WTC11 (cell line): ENCODE measurements at regions not wholly inside any gene's neighbourhood (a gene's known extent, or its start where the extent isn't known, plus 50 kb on each side); places are given as distances from the start of the nearest gene placed in this dataset.

ENCODE experiments used
- ATAC-seq: fragments of 200-7000 bp; cut with Tn5 transposase; 2 replicates; pipeline ENCODE4 v1.10.0; 2021; ENCODE audit warnings: mild to moderate bottlenecking, moderate library complexity
- CTCF ChIA-PET: fragments of 300-600 bp; sonication (Branson Sonifier 250); formaldehyde crosslinking; loops from one replicate; lab custom pipeline; 2021; ENCODE audit warnings: antibody characterized with exemption; lab: Charles Lee
- POLR2A ChIA-PET: fragments of 350-600 bp; sonication (Branson Sonifier 250); formaldehyde crosslinking; loops from one replicate; lab custom pipeline; 2021; ENCODE audit warnings: antibody characterized with exemption; lab: Charles Lee
- DNase-seq: peaks from one replicate; pipeline ENCODE4 v3.0.0; 2021; ENCODE audit warnings: low spot score
- H3K27ac Mint-ChIP-seq: 2 replicates; pipeline ENCODE4 v1.8.0; 2021; ENCODE audit warnings: mixed read lengths
- H3K27me3 Mint-ChIP-seq: 2 replicates; pipeline ENCODE4 v1.8.0; 2021; ENCODE audit warnings: low read depth, mild to moderate bottlenecking, moderate library complexity, mixed read lengths
- H3K36me3 Mint-ChIP-seq: 2 replicates; pipeline ENCODE4 v1.8.0; 2021; ENCODE audit warnings: mixed read lengths
- H3K4me1 Mint-ChIP-seq: 2 replicates; pipeline ENCODE4 v1.8.0; 2022; ENCODE audit warnings: mixed read lengths
- H3K4me3 Mint-ChIP-seq: 2 replicates; pipeline ENCODE4 v1.8.0; 2021; ENCODE audit warnings: mild to moderate bottlenecking, moderate library complexity, mixed read lengths
- H3K9me3 Mint-ChIP-seq: 2 replicates; pipeline ENCODE4 v1.8.0; 2021; ENCODE audit warnings: mixed read lengths
- AFF4 ChIP-seq: sonication (generic); formaldehyde crosslinking; IDR thresholded peaks from 2 replicates; pipeline ENCODE4 v1.8.1; 2023; ENCODE audit warnings: mild to moderate bottlenecking, missing genetic modification reagents, borderline replicate concordance
- GABPB1 ChIP-seq: sonication (generic); formaldehyde crosslinking; IDR thresholded peaks from 2 replicates; pipeline ENCODE4 v1.8.1; 2023; ENCODE audit warnings: mild to moderate bottlenecking, missing genetic modification reagents
- NFATC4 ChIP-seq: fragments of 250-450 bp; sonication (Bioruptor Pico); IDR thresholded peaks from 2 replicates; pipeline ENCODE4 v1.9.0; 2021; ENCODE audit warnings: mild to moderate bottlenecking
- NFE2L1 ChIP-seq: sonication (generic); formaldehyde crosslinking; IDR thresholded peaks from 2 replicates; pipeline ENCODE4 v1.8.1; 2023; ENCODE audit warnings: missing genetic modification reagents
- NR3C1 ChIP-seq: sonication (generic); formaldehyde crosslinking; conservative IDR thresholded peaks from 2 replicates; pipeline ENCODE4 v1.8.1; 2023; ENCODE audit warnings: low read depth, mild to moderate bottlenecking, missing genetic modification reagents
- SOX15 ChIP-seq: fragments of 250-450 bp; sonication (Bioruptor Pico); IDR thresholded peaks from 2 replicates; pipeline ENCODE4 v1.9.0; 2021; ENCODE audit warnings: mild to moderate bottlenecking
- TEAD1 ChIP-seq: sonication (generic); formaldehyde crosslinking; IDR thresholded peaks from 2 replicates; pipeline ENCODE4 v1.8.0; 2022; ENCODE audit warnings: mild to moderate bottlenecking, missing genetic modification reagents
- ZNF232 ChIP-seq: sonication (generic); formaldehyde crosslinking; IDR thresholded peaks from 2 replicates; pipeline ENCODE4 v1.8.0; 2022; ENCODE audit warnings: mild to moderate bottlenecking, missing genetic modification reagents
- ZNF317 ChIP-seq: sonication (generic); formaldehyde crosslinking; IDR thresholded peaks from 2 replicates; pipeline ENCODE4 v1.8.1; 2023; ENCODE audit warnings: low read depth, mild to moderate bottlenecking, moderate library complexity, missing genetic modification reagents, borderline replicate concordance
- TF ChIP-seq, protein P1 (sequence below): sonication (generic); formaldehyde crosslinking; IDR thresholded peaks from 2 replicates; pipeline ENCODE4 v1.8.0; 2022; ENCODE audit warnings: mild to moderate bottlenecking, missing genetic modification reagents
- TF ChIP-seq, protein P2 (sequence below): sonication (generic); formaldehyde crosslinking; IDR thresholded peaks from 2 replicates; pipeline ENCODE4 v1.8.1; 2022; ENCODE audit warnings: low read depth, missing genetic modification reagents, borderline replicate concordance
- TF ChIP-seq, protein P3 (sequence below): sonication (generic); formaldehyde crosslinking; IDR thresholded peaks from 2 replicates; pipeline ENCODE4 v1.8.0; 2023; ENCODE audit warnings: mild to moderate bottlenecking, missing genetic modification reagents
- TF ChIP-seq, protein P4 (sequence below): sonication (generic); formaldehyde crosslinking; IDR thresholded peaks from 2 replicates; pipeline ENCODE4 v1.8.1; 2023; ENCODE audit warnings: mild to moderate bottlenecking, missing genetic modification reagents

GRCh38 chr1:36735939-36736730, 253.4 kb upstream of the CSF3R start:
- Mint-ChIP-seq H3K27me3 (peaks cover 4% of the 10 kb centered on the region), H3K4me1 (peaks cover 36% of the 10 kb centered on the region), H3K9me3 (peaks cover 8% of the 10 kb centered on the region), H3K36me3 (peaks cover 3% of the 10 kb centered on the region), H3K4me3 (no peak overlapping the region), H3K27ac (no peak overlapping the region)
- ATAC-seq (no peak), DNase-seq (no peak)
- TF ChIP-seq GABPB1 (CRISPR knock-in tag) = no peak
- TF ChIP-seq, protein P1, sequence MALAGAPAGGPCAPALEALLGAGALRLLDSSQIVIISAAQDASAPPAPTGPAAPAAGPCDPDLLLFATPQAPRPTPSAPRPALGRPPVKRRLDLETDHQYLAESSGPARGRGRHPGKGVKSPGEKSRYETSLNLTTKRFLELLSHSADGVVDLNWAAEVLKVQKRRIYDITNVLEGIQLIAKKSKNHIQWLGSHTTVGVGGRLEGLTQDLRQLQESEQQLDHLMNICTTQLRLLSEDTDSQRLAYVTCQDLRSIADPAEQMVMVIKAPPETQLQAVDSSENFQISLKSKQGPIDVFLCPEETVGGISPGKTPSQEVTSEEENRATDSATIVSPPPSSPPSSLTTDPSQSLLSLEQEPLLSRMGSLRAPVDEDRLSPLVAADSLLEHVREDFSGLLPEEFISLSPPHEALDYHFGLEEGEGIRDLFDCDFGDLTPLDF = no peak
- TF ChIP-seq, protein P2, sequence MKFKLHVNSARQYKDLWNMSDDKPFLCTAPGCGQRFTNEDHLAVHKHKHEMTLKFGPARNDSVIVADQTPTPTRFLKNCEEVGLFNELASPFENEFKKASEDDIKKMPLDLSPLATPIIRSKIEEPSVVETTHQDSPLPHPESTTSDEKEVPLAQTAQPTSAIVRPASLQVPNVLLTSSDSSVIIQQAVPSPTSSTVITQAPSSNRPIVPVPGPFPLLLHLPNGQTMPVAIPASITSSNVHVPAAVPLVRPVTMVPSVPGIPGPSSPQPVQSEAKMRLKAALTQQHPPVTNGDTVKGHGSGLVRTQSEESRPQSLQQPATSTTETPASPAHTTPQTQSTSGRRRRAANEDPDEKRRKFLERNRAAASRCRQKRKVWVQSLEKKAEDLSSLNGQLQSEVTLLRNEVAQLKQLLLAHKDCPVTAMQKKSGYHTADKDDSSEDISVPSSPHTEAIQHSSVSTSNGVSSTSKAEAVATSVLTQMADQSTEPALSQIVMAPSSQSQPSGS (CRISPR knock-in tag) = no peak
- TF ChIP-seq ZNF317 (CRISPR knock-in tag) = no peak
- TF ChIP-seq TEAD1 (CRISPR knock-in tag) = no peak
- no peak for TF ChIP-seq AFF4 (CRISPR knock-in tag)
- TF ChIP-seq, protein P3, sequence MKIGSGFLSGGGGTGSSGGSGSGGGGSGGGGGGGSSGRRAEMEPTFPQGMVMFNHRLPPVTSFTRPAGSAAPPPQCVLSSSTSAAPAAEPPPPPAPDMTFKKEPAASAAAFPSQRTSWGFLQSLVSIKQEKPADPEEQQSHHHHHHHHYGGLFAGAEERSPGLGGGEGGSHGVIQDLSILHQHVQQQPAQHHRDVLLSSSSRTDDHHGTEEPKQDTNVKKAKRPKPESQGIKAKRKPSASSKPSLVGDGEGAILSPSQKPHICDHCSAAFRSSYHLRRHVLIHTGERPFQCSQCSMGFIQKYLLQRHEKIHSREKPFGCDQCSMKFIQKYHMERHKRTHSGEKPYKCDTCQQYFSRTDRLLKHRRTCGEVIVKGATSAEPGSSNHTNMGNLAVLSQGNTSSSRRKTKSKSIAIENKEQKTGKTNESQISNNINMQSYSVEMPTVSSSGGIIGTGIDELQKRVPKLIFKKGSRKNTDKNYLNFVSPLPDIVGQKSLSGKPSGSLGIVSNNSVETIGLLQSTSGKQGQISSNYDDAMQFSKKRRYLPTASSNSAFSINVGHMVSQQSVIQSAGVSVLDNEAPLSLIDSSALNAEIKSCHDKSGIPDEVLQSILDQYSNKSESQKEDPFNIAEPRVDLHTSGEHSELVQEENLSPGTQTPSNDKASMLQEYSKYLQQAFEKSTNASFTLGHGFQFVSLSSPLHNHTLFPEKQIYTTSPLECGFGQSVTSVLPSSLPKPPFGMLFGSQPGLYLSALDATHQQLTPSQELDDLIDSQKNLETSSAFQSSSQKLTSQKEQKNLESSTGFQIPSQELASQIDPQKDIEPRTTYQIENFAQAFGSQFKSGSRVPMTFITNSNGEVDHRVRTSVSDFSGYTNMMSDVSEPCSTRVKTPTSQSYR = no peak
- TF ChIP-seq NR3C1 (CRISPR knock-in tag) = no peak
- TF ChIP-seq, protein P4, sequence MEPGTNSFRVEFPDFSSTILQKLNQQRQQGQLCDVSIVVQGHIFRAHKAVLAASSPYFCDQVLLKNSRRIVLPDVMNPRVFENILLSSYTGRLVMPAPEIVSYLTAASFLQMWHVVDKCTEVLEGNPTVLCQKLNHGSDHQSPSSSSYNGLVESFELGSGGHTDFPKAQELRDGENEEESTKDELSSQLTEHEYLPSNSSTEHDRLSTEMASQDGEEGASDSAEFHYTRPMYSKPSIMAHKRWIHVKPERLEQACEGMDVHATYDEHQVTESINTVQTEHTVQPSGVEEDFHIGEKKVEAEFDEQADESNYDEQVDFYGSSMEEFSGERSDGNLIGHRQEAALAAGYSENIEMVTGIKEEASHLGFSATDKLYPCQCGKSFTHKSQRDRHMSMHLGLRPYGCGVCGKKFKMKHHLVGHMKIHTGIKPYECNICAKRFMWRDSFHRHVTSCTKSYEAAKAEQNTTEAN (CRISPR knock-in tag) = no peak
- TF ChIP-seq NFATC4 (CRISPR knock-in tag) = no peak
- CTCF ChIA-PET = interaction anchor here (0.6 to 1.3 kb wide), 3 partner anchors 19 to 53 kb away, joined by 3 to 4 read pairs (median 4); no protein-coding TSS in a partner anchor
- POLR2A ChIA-PET = no interaction called here

DNA sequence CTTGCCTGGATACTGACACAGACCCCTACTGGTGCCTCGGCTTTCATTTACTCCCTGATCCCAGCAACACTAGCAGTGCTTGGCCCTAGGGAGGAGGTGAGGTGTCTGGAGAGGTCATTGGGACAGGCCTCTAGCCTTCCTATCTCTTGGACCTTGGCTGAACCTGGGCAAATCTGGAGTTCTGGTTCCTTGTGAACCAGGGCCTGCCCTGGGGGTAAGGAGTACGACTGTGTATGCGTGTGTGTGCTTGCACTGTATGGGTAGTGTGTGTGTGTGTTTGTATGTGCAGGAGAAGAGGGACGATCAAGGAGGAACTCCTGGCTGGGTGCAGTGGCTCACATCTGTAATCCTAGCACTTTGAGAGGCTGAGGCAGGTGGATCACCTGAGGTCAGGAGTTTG, 252.7 kb upstream of the CSF3R start:
- CTCF ChIA-PET = no interaction called here
- no peak overlapping the region for H3K27ac Mint-ChIP-seq
- TF ChIP-seq SOX15 (CRISPR knock-in tag) (no peak), NFATC4 (CRISPR knock-in tag) (no peak), ZNF232 (CRISPR knock-in tag) (no peak), NFE2L1 (CRISPR knock-in tag) (no peak)
- TF ChIP-seq, all 79 proteins: peak for 0
- DNase-seq (no peak), ATAC-seq (no peak)
- Mint-ChIP-seq H3K36me3 (no peaks in the 10 kb centered on the region), H3K9me3 (peaks cover 5% of the 10 kb centered on the region), H3K4me3 (no peak overlapping the region), H3K27me3 (peaks cover 4% of the 10 kb centered on the region), H3K4me1 (peaks cover 43% of the 10 kb centered on the region)
- POLR2A ChIA-PET = no interaction called here
